SK-N-SH (cell line): ENCODE measurements at regions not wholly inside any gene's neighbourhood (a gene's known extent, or its start where the extent isn't known, plus 50 kb on each side); places are given as distances from the start of the nearest gene placed in this dataset.

Source experiments
- GABPA ChIP-seq: IDR thresholded peaks from 2 replicates; pipeline ENCODE4 v1.4.0; 2012; ENCODE audit warnings: low read depth, mild to moderate bottlenecking
- MAX ChIP-seq: IDR thresholded peaks from 2 replicates; pipeline ENCODE4 v1.4.0; 2012; ENCODE audit warnings: low read depth
- POLR2AphosphoS5 ChIP-seq: IDR thresholded peaks from 2 replicates; pipeline ENCODE4 v1.6.1; 2012; ENCODE audit warnings: low read depth, low read length
- TAF1 ChIP-seq: IDR thresholded peaks from 2 replicates; pipeline ENCODE4 v1.6.1; 2012; ENCODE audit warnings: low read depth, mild to moderate bottlenecking, low read length, moderate library complexity, borderline replicate concordance
- TF ChIP-seq, protein P1 (sequence below): fragments of 200-600 bp; sonication (generic); IDR thresholded peaks from 2 replicates; pipeline ENCODE4 v1.6.1; 2017; ENCODE audit warnings: antibody characterized with exemption, mild to moderate bottlenecking, moderate library complexity
- TF ChIP-seq, protein P2 (sequence below): IDR thresholded peaks from 2 replicates; pipeline ENCODE4 v1.6.1; 2012; ENCODE audit warnings: mild to moderate bottlenecking, low read depth, low read length, moderate library complexity

GRCh38 chr7:9961161-9961922, 1012.3 kb upstream of the PHF14 start:
- TF ChIP-seq, protein P1, sequence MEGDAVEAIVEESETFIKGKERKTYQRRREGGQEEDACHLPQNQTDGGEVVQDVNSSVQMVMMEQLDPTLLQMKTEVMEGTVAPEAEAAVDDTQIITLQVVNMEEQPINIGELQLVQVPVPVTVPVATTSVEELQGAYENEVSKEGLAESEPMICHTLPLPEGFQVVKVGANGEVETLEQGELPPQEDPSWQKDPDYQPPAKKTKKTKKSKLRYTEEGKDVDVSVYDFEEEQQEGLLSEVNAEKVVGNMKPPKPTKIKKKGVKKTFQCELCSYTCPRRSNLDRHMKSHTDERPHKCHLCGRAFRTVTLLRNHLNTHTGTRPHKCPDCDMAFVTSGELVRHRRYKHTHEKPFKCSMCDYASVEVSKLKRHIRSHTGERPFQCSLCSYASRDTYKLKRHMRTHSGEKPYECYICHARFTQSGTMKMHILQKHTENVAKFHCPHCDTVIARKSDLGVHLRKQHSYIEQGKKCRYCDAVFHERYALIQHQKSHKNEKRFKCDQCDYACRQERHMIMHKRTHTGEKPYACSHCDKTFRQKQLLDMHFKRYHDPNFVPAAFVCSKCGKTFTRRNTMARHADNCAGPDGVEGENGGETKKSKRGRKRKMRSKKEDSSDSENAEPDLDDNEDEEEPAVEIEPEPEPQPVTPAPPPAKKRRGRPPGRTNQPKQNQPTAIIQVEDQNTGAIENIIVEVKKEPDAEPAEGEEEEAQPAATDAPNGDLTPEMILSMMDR: no peak
- TF ChIP-seq GABPA (no peak), POLR2AphosphoS5 (no peak), TAF1 (no peak), MAX (no peak)
- TF ChIP-seq, protein P2, sequence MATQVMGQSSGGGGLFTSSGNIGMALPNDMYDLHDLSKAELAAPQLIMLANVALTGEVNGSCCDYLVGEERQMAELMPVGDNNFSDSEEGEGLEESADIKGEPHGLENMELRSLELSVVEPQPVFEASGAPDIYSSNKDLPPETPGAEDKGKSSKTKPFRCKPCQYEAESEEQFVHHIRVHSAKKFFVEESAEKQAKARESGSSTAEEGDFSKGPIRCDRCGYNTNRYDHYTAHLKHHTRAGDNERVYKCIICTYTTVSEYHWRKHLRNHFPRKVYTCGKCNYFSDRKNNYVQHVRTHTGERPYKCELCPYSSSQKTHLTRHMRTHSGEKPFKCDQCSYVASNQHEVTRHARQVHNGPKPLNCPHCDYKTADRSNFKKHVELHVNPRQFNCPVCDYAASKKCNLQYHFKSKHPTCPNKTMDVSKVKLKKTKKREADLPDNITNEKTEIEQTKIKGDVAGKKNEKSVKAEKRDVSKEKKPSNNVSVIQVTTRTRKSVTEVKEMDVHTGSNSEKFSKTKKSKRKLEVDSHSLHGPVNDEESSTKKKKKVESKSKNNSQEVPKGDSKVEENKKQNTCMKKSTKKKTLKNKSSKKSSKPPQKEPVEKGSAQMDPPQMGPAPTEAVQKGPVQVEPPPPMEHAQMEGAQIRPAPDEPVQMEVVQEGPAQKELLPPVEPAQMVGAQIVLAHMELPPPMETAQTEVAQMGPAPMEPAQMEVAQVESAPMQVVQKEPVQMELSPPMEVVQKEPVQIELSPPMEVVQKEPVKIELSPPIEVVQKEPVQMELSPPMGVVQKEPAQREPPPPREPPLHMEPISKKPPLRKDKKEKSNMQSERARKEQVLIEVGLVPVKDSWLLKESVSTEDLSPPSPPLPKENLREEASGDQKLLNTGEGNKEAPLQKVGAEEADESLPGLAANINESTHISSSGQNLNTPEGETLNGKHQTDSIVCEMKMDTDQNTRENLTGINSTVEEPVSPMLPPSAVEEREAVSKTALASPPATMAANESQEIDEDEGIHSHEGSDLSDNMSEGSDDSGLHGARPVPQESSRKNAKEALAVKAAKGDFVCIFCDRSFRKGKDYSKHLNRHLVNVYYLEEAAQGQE: no peak
